Putamen (tissue), 1 donor: ENCODE measurements at regions not wholly inside any gene's neighbourhood (a gene's known extent, or its start where the extent isn't known, plus 50 kb on each side); places are given as distances from the start of the nearest gene placed in this dataset.

ENCODE experiments used
- DNase-seq: peaks from one replicate; pipeline ENCODE4 v3.0.0-alpha.2; 2016; ENCODE audit warnings: low spot score

GRCh38 chr1:37130221-37130948, 96.1 kb upstream of the GRIK3 start:
- peak; percentile 33 for DNase-seq

- peak; percentile 29 for DNase-seq
Measured at GRCh38 chr1:37131281-37131680, 97.0 kb upstream of the GRIK3 start.

GRCh38 chr1:37133276-37134145, 99.2 kb upstream of the GRIK3 start:
- DNase-seq, result peak; percentile 60

GRCh38 chr1:37134599-37134998, 100.3 kb upstream of the GRIK3 start:
- DNase-seq, result peak; percentile 47

- DNase-seq, result no peak
Measured at GRCh38 chr1:37135032-37135431, 100.7 kb upstream of the GRIK3 start.

- DNase-seq, result peak; percentile 32
Measured at GRCh38 chr1:37137014-37137413, 102.7 kb upstream of the GRIK3 start.

GRCh38 chr1:37137601-37138000, 103.3 kb upstream of the GRIK3 start:
- no peak for DNase-seq

GRCh38 chr1:37143800-37144199, 109.5 kb upstream of the GRIK3 start:
- DNase-seq, result no peak

GRCh38 chr1:37146071-37146470, 111.8 kb upstream of the GRIK3 start:
- DNase-seq, result no peak

- no peak for DNase-seq
Measured at GRCh38 chr1:37147392-37147831, 113.1 kb upstream of the GRIK3 start.

GRCh38 chr1:37147906-37148305, 113.6 kb upstream of the GRIK3 start:
- DNase-seq, result no peak

GRCh38 chr1:37148663-37149062, 114.3 kb upstream of the GRIK3 start:
- DNase-seq, result no peak

- no peak for DNase-seq
Measured at GRCh38 chr1:37149296-37149695, 115.0 kb upstream of the GRIK3 start.

- DNase-seq, result no peak
Measured at GRCh38 chr1:37150986-37151385, 116.7 kb upstream of the GRIK3 start.

GRCh38 chr1:37151789-37152188, 117.5 kb upstream of the GRIK3 start:
- no peak for DNase-seq

- DNase-seq, result no peak
Measured at GRCh38 chr1:37152491-37152890, 118.2 kb upstream of the GRIK3 start.

GRCh38 chr1:37153116-37154100, 119.1 kb upstream of the GRIK3 start:
- no peak for DNase-seq

GRCh38 chr1:37156646-37157045, 122.3 kb upstream of the GRIK3 start:
- no peak for DNase-seq

- DNase-seq, result peak; percentile 61
Measured at GRCh38 chr1:37157634-37158033, 123.3 kb upstream of the GRIK3 start.

- peak; percentile 89 for DNase-seq
Measured at GRCh38 chr1:37158113-37158749, 123.9 kb upstream of the GRIK3 start.

GRCh38 chr1:37159102-37159501, 124.8 kb upstream of the GRIK3 start:
- no peak for DNase-seq

GRCh38 chr1:37161171-37161570, 126.9 kb upstream of the GRIK3 start:
- no peak for DNase-seq
